ENCODE measurements at regions not wholly inside any gene's neighbourhood (a gene's known extent, or its start where the extent isn't known, plus 50 kb on each side); places are given as distances from the start of the nearest gene placed in this dataset.
"Not testable (repeated sequence)": the region's sequence is repeated elsewhere in the genome, so short reads cannot be mapped to it uniquely, and the experiment has no call there.

DNA sequence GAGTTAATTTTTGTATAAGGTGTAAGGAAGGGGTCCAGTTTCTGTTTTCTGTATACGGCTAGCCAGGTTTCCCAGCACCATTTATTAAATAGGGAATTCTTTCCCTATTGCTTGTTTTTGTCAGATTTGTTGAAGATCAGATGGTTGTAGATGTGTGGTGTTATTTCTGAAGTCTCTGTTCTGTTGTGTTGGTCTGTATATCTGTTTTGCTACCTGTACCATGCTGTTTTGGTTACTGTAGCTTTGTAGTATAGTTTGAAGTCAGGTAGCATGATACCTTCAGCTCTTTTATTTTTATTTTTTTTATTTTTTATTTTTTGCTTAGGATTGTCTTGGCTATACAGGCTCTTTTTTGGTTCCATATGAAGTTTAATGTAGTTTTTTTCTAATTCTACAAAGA, 114.1 kb downstream of the ZMAT1 start:
- not testable (repeated sequence) for TF ChIP-seq GTF2I (CRISPR knock-in tag; conservative IDR thresholded peaks at IDR 0.05)
- TF ChIP-seq, protein P1, sequence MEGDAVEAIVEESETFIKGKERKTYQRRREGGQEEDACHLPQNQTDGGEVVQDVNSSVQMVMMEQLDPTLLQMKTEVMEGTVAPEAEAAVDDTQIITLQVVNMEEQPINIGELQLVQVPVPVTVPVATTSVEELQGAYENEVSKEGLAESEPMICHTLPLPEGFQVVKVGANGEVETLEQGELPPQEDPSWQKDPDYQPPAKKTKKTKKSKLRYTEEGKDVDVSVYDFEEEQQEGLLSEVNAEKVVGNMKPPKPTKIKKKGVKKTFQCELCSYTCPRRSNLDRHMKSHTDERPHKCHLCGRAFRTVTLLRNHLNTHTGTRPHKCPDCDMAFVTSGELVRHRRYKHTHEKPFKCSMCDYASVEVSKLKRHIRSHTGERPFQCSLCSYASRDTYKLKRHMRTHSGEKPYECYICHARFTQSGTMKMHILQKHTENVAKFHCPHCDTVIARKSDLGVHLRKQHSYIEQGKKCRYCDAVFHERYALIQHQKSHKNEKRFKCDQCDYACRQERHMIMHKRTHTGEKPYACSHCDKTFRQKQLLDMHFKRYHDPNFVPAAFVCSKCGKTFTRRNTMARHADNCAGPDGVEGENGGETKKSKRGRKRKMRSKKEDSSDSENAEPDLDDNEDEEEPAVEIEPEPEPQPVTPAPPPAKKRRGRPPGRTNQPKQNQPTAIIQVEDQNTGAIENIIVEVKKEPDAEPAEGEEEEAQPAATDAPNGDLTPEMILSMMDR (IDR thresholded peaks at IDR 0.05): not testable (repeated sequence)
